B cell (primary cell): ENCODE measurements at regions not wholly inside any gene's neighbourhood (a gene's known extent, or its start where the extent isn't known, plus 50 kb on each side); places are given as distances from the start of the nearest gene placed in this dataset.
"Not testable (repeated sequence)": the region's sequence is repeated elsewhere in the genome, so short reads cannot be mapped to it uniquely, and the experiment has no call there.

Experiments
- ATAC-seq: fragments of 200-7000 bp; cut with Tn5 transposase; one replicate; pipeline ENCODE4 v1.10.0; 2021; ENCODE audit warnings: low read depth, mild to moderate bottlenecking, moderate number of reproducible peaks, moderate library complexity
- CTCF ChIA-PET: fragments of 350-600 bp; sonication (Branson Sonifier 250); formaldehyde crosslinking; loops from one replicate; lab custom pipeline; 2021; ENCODE audit warnings: antibody characterized with exemption, inconsistent platforms; lab: Charles Lee
- POLR2A ChIA-PET: fragments of 350-600 bp; sonication (Branson Sonifier 250); formaldehyde crosslinking; loops from one replicate; lab custom pipeline; 2021; ENCODE audit warnings: antibody characterized with exemption; lab: Charles Lee
- DNase-seq: peaks from one replicate; pipeline ENCODE4 v3.0.0; 2013
- H2AFZ ChIP-seq: 2 replicates; pipeline ENCODE4 v1.6.1; 2012; ENCODE audit warnings: mild to moderate bottlenecking, low read depth, low read length; ENCODE audit not compliant: insufficient read depth, poor library complexity, severe bottlenecking
- H3K27ac ChIP-seq, 2 donors: 1 replicate in 1 of 2; 2 replicates in 1 of 2; pipeline ENCODE4 v1.5.1; 2012 to 2013; ENCODE audit warnings: low read length in 2 of 2, mild to moderate bottlenecking in 2 of 2, moderate library complexity in 1 of 2
- H3K27me3 ChIP-seq, 4 experiments: fragments of 200-600 bp in 1 of 4; sonication (generic) in 1 of 4; replicated peaks in 1 of 4; 1 replicate in 2 of 4; 2 replicates in 2 of 4; pipeline versions ENCODE4 v1.6.1 to v1.7.0; 2013 to 2016; ENCODE audit warnings: low read length in 3 of 4, mild to moderate bottlenecking in 2 of 4, mixed read lengths in 1 of 4, moderate library complexity in 1 of 4; ENCODE audit not compliant: insufficient read depth in 4 of 4, control insufficient read depth in 3 of 4; ENCODE audit errors: control extremely low read depth in 1 of 4
- H3K36me3 ChIP-seq, 2 experiments: replicated peaks in 1 of 2; 1 replicate in 1 of 2; 2 replicates in 1 of 2; pipeline versions ENCODE4 v1.6.1 to v1.7.1; 2013; ENCODE audit warnings: low read length in 1 of 2; ENCODE audit not compliant: insufficient read depth in 2 of 2, control insufficient read depth in 1 of 2; ENCODE audit errors: control extremely low read depth in 1 of 2, extremely low read depth in 1 of 2
- H3K4me1 ChIP-seq, 2 donors: fragments of 200-600 bp in 1 of 2; sonication (generic) in 1 of 2; 1 replicate in 1 of 2; 2 replicates in 1 of 2; pipeline versions ENCODE4 v1.5.1 to v1.6.1; 2013 to 2017; ENCODE audit warnings: low read length in 2 of 2; ENCODE audit not compliant: control insufficient read depth in 2 of 2, insufficient read depth in 2 of 2
- H3K4me2 ChIP-seq: replicated peaks from 2 replicates; pipeline ENCODE3; 2012; ENCODE audit warnings: mild to moderate bottlenecking, low read depth, low read length; ENCODE audit not compliant: poor library complexity, severe bottlenecking
- H3K4me3 ChIP-seq, 5 experiments: fragments of 200-600 bp in 1 of 5; sonication (generic) in 1 of 5; 1 replicate in 3 of 5; 2 replicates in 2 of 5; pipeline versions ENCODE4 v1.5.1 to v1.7.0; 2011 to 2016; ENCODE audit warnings: low read length in 4 of 5, mild to moderate bottlenecking in 4 of 5, low read depth in 2 of 5, control low read depth in 1 of 5, moderate library complexity in 1 of 5; ENCODE audit not compliant: insufficient read depth in 1 of 5; ENCODE audit errors: control extremely low read depth in 1 of 5, extremely low read depth in 1 of 5
- H3K79me2 ChIP-seq: fragments of 200-600 bp; sonication (generic); one replicate; pipeline ENCODE4 v1.6.0; 2016; ENCODE audit warnings: low read length; ENCODE audit not compliant: control insufficient read depth, insufficient read depth
- H3K9ac ChIP-seq: fragments of 200-600 bp; sonication (generic); 2 replicates; pipeline ENCODE4 v1.6.1; 2017; ENCODE audit warnings: mild to moderate bottlenecking, low read length, moderate library complexity
- H3K9me3 ChIP-seq, 3 donors: one replicate each; pipeline versions ENCODE4 v1.6.1 to v1.7.1; 2013; ENCODE audit warnings: low read length in 2 of 3; ENCODE audit not compliant: control insufficient read depth in 2 of 3, insufficient read depth in 1 of 3; ENCODE audit errors: control extremely low read depth in 1 of 3
- H4K20me1 ChIP-seq: 2 replicates; pipeline ENCODE4 v1.6.0; 2012; ENCODE audit warnings: mild to moderate bottlenecking, low read length; ENCODE audit not compliant: insufficient read depth, control insufficient read depth, poor library complexity, severe bottlenecking
- H3K27ac Mint-ChIP-seq: one replicate; pipeline ENCODE4 v1.8.0; 2021; ENCODE audit warnings: mixed read lengths
- H3K27me3 Mint-ChIP-seq: one replicate; pipeline ENCODE4 v1.8.0; 2021; ENCODE audit warnings: mixed read lengths
- H3K4me1 Mint-ChIP-seq: one replicate; pipeline ENCODE4 v1.8.0; 2021; ENCODE audit warnings: mixed read lengths
- H3K4me3 Mint-ChIP-seq: one replicate; pipeline ENCODE4 v1.8.0; 2021; ENCODE audit warnings: mixed read lengths
- H3K9me3 Mint-ChIP-seq: one replicate; pipeline ENCODE4 v1.8.0; 2022; ENCODE audit warnings: mixed read lengths; ENCODE audit not compliant: insufficient read depth
- CTCF ChIP-seq: fragments of 200-600 bp; IDR thresholded peaks from one replicate; pipeline ENCODE4 v1.8.0; 2022; ENCODE audit warnings: antibody characterized with exemption, mild to moderate bottlenecking
- EZH2 ChIP-seq: IDR thresholded peaks from 2 replicates; pipeline ENCODE4 v1.6.1; 2012; ENCODE audit warnings: borderline replicate concordance, low read depth, mild to moderate bottlenecking, moderate library complexity, low read length; ENCODE audit not compliant: insufficient read depth, poor library complexity, severe bottlenecking
- WGBS: methylation state at CpG from one replicate; pipeline ENCODE4 v1.1.5; 2013; ENCODE audit warnings: missing lambda C conversion rate; ENCODE audit not compliant: insufficient coverage; 5-methylcytosine and 5-hydroxymethylcytosine counted together
- intact Hi-C: fragments of 100-400 bp; cut with micrococcal nuclease; formaldehyde crosslinking; loops from one replicate; pipeline ENCODE4 v1.10.0; 2022

DNA sequence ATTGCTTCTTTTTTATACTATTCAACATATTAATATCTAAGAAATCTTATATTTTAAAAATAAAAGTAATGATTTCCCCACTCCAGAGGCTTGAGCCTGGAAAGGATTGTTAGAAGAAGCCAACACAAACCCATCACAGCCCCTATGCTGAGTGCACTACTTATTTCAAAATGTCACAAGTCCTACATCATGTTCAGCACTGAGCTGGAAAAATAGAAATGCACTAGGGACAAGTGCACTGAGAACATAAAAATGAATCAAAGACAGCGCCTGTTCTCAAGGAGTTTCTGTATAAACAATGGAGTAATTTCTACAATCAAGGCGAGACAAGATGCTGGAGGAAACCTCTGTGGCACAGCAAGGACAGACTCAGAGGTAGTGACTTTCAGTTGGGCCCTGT is 155.0 kb downstream of the TXNL1 start:
- ATAC-seq = no peak
- 87% methylated on average over 2 of the region's 2 CpGs for WGBS
- TF ChIP-seq CTCF (no peak), EZH2 (no peak)

DNA sequence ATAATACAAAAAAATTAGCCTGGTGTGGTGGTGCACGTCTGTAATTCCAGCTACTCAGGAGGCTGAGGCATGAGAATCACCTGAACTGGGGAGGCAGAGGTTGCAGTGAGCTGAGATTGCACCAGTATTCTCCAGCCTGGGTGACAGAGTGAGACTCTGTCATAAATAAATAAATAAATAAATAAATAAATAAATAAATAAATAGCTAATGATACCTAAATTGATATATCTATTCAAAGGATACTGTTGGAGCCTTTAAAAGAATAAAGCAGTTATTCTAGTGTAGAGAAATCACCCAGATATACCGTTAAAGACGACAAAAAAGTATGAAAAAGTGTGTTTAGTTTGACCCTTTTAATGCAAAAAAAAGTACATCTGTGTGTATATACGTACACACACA is 155.6 kb downstream of the TXNL1 start:
- CTCF ChIA-PET, H2AFZ ChIP-seq, H3K9ac ChIP-seq, H3K9me3 Mint-ChIP-seq, intact Hi-C loops, H3K4me3 Mint-ChIP-seq, H3K4me1 ChIP-seq, H3K27ac Mint-ChIP-seq, POLR2A ChIA-PET, ATAC-seq, H3K27ac ChIP-seq, H3K4me1 Mint-ChIP-seq, H3K27me3 ChIP-seq, H3K9me3 ChIP-seq, H3K27me3 Mint-ChIP-seq, H3K4me2 ChIP-seq, DNase-seq, H3K36me3 ChIP-seq, H4K20me1 ChIP-seq, H3K79me2 ChIP-seq, H3K4me3 ChIP-seq: not testable (repeated sequence)
- no CpG with 5 or more reads among the region's 4 CpGs for WGBS

More for the DNA sequence above, 155.0 kb downstream of the TXNL1 start:
- Histone ChIP-seq H3K4me3 (no peak overlapping the region), H3K79me2 (no peaks in the 10 kb centered on the region), H3K4me1 (no peaks in the 10 kb centered on the region), H3K4me2 (no peak overlapping the region), H2AFZ (no peak overlapping the region), H4K20me1 (no peaks in the 10 kb centered on the region), H3K9me3 (no peaks in the 10 kb centered on the region), H3K36me3 (no peaks in the 10 kb centered on the region), H3K9ac (no peak overlapping the region), H3K27ac (no peak overlapping the region), H3K27me3 (no peaks in the 10 kb centered on the region)
- H3K4me3 Mint-ChIP-seq = no peak overlapping the region
- no peak overlapping the region for H3K27ac Mint-ChIP-seq
- POLR2A ChIA-PET = no interaction called here
- H3K27me3 Mint-ChIP-seq = peaks cover 5% of the 10 kb centered on the region
- no peaks in the 10 kb centered on the region for H3K9me3 Mint-ChIP-seq
- CTCF ChIA-PET = no interaction called here
- intact Hi-C loops = no loop called here
- no peaks in the 10 kb centered on the region for H3K4me1 Mint-ChIP-seq
- no peak for DNase-seq
